HepG2 (cell line): ENCODE measurements at regions not wholly inside any gene's neighbourhood (a gene's known extent, or its start where the extent isn't known, plus 50 kb on each side); places are given as distances from the start of the nearest gene placed in this dataset.

Experiments
- ADNP ChIP-seq: sonication (generic); formaldehyde crosslinking; IDR thresholded peaks from 2 replicates; pipeline ENCODE4 v1.4.0; 2020; ENCODE audit warnings: missing genetic modification reagents
- AKAP8 ChIP-seq: sonication (generic); formaldehyde crosslinking; IDR thresholded peaks from 2 replicates; pipeline ENCODE4 v1.5.1; 2020; ENCODE audit warnings: mild to moderate bottlenecking, missing genetic modification reagents
- ARID2 ChIP-seq: sonication (generic); formaldehyde crosslinking; IDR thresholded peaks from 2 replicates; pipeline ENCODE4 v1.8.1; 2022; ENCODE audit warnings: mild to moderate bottlenecking, missing genetic modification reagents, borderline replicate concordance
- ARNT2 ChIP-seq: sonication (generic); formaldehyde crosslinking; IDR thresholded peaks from 2 replicates; pipeline ENCODE4 v1.8.0; 2022; ENCODE audit warnings: mild to moderate bottlenecking, low read depth, missing genetic modification reagents, moderate library complexity
- ATF3 ChIP-seq: sonication (generic); formaldehyde crosslinking; IDR thresholded peaks from 2 replicates; pipeline ENCODE4 v1.4.0; 2020; ENCODE audit warnings: missing genetic modification reagents
- CEBPZ ChIP-seq: IDR thresholded peaks from 2 replicates; pipeline ENCODE4 v1.6.1; 2012; ENCODE audit warnings: low read length, improper control_type of control experiment
- CREBL2 ChIP-seq: sonication (generic); formaldehyde crosslinking; IDR thresholded peaks from 2 replicates; pipeline ENCODE4 v1.8.1; 2023; ENCODE audit warnings: missing genetic modification reagents, mild to moderate bottlenecking, borderline replicate concordance
- HDAC2 ChIP-seq: sonication (generic); formaldehyde crosslinking; IDR thresholded peaks from 2 replicates; pipeline ENCODE4 v1.4.0; 2020; ENCODE audit warnings: missing genetic modification reagents
- MYPOP ChIP-seq: sonication (generic); formaldehyde crosslinking; IDR thresholded peaks from 2 replicates; pipeline ENCODE4 v1.8.1; 2023; ENCODE audit warnings: mild to moderate bottlenecking, moderate library complexity, missing genetic modification reagents
- ZHX1 ChIP-seq: sonication (generic); formaldehyde crosslinking; IDR thresholded peaks from 2 replicates; pipeline ENCODE4 v1.8.1; 2022; ENCODE audit warnings: low read depth, mild to moderate bottlenecking, missing genetic modification reagents
- ZNF280B ChIP-seq: sonication (generic); formaldehyde crosslinking; IDR thresholded peaks from 2 replicates; pipeline ENCODE4 v1.5.0; 2020; ENCODE audit warnings: missing genetic modification reagents, mild to moderate bottlenecking, borderline replicate concordance
- ZNF430 ChIP-seq: sonication (generic); formaldehyde crosslinking; IDR thresholded peaks from 2 replicates; pipeline ENCODE4 v1.9.0; 2021; ENCODE audit warnings: mild to moderate bottlenecking, missing genetic modification reagents
- ZNF512B ChIP-seq: sonication (generic); formaldehyde crosslinking; IDR thresholded peaks from 2 replicates; pipeline ENCODE4 v1.5.1; 2020; ENCODE audit warnings: missing genetic modification reagents, mild to moderate bottlenecking, borderline replicate concordance
- ZNF547 ChIP-seq: sonication (generic); formaldehyde crosslinking; IDR thresholded peaks from 2 replicates; pipeline ENCODE4 v1.5.1; 2020; ENCODE audit warnings: mild to moderate bottlenecking, missing genetic modification reagents
- ZNF556 ChIP-seq: sonication (generic); formaldehyde crosslinking; IDR thresholded peaks from 2 replicates; pipeline ENCODE4 v1.4.0; 2020; ENCODE audit warnings: mild to moderate bottlenecking, missing genetic modification reagents, borderline replicate concordance
- ZNF672 ChIP-seq: sonication (generic); formaldehyde crosslinking; IDR thresholded peaks from 2 replicates; pipeline ENCODE4 v1.8.1; 2022; ENCODE audit warnings: missing genetic modification reagents

- TF ChIP-seq ZNF512B (CRISPR knock-in tag) (no peak), CEBPZ (no peak), ARID2 (CRISPR knock-in tag) (no peak), ZNF280B (CRISPR knock-in tag) (no peak), ATF3 (CRISPR knock-in tag) (no peak), ZNF547 (CRISPR knock-in tag) (no peak), ZNF430 (CRISPR knock-in tag) (0 out of 2 replicates have a peak, but pooled peaks have one; percentile 45), AKAP8 (CRISPR knock-in tag) (no peak), HDAC2 (CRISPR knock-in tag) (peak; percentile 97), MYPOP (CRISPR knock-in tag) (no peak), ARNT2 (CRISPR knock-in tag) (0 out of 2 replicates have a peak, but pooled peaks have one; percentile 36), ZNF556 (CRISPR knock-in tag) (peak; percentile 79; the same call in 1 of the 2 replicates), ZNF672 (no peak), ZHX1 (CRISPR knock-in tag) (no peak), CREBL2 (no peak), ADNP (CRISPR knock-in tag) (peak; percentile 37; the same call in 1 of the 2 replicates)
These were observed 55.4 kb upstream of the LPGAT1 start (continued) for GRCh38 chr1:211885747-211886522.
